H9 (cell line): ENCODE measurements at regions not wholly inside any gene's neighbourhood (a gene's known extent, or its start where the extent isn't known, plus 50 kb on each side); places are given as distances from the start of the nearest gene placed in this dataset.

Experiments used
- DNase-seq: peaks from one replicate; pipeline ENCODE4 v3.0.0-alpha.2; 2017
- H2AFZ ChIP-seq: one replicate; pipeline ENCODE4 v1.6.1; 2013; ENCODE audit warnings: mild to moderate bottlenecking, low read length, control low read depth, moderate library complexity
- H2AK5ac ChIP-seq: 2 replicates; pipeline ENCODE4 v1.6.1; 2013; ENCODE audit warnings: low read length, control low read depth, mixed read lengths; ENCODE audit not compliant: insufficient read length
- H2BK120ac ChIP-seq: one replicate; pipeline ENCODE4 v1.6.1; 2013; ENCODE audit warnings: low read depth, mild to moderate bottlenecking, low read length, control low read depth, inconsistent platforms; ENCODE audit not compliant: poor library complexity, severe bottlenecking
- H2BK12ac ChIP-seq: 2 replicates; pipeline ENCODE4 v1.6.1; 2013; ENCODE audit warnings: low read length, control low read depth, mixed read lengths, low read depth; ENCODE audit not compliant: insufficient read length
- H2BK15ac ChIP-seq: 2 replicates; pipeline ENCODE4 v1.6.1; 2013; ENCODE audit warnings: low read depth, low read length, control low read depth
- H2BK20ac ChIP-seq: one replicate; pipeline ENCODE4 v1.6.1; 2013; ENCODE audit warnings: low read depth, mild to moderate bottlenecking, low read length, control low read depth, inconsistent platforms; ENCODE audit not compliant: poor library complexity, severe bottlenecking
- H2BK5ac ChIP-seq: 2 replicates; pipeline ENCODE4 v1.6.1; 2013; ENCODE audit warnings: low read length, control low read depth, mixed read lengths; ENCODE audit not compliant: insufficient read length
- H3K14ac ChIP-seq: 2 replicates; pipeline ENCODE4 v1.6.1; 2013; ENCODE audit warnings: low read length, control low read depth; ENCODE audit not compliant: insufficient read depth
- H3K18ac ChIP-seq: 2 replicates; pipeline ENCODE4 v1.6.1; 2013; ENCODE audit warnings: low read depth, mild to moderate bottlenecking, mixed read lengths, low read length, control low read depth; ENCODE audit not compliant: insufficient read length
- H3K23ac ChIP-seq: 2 replicates; pipeline ENCODE4 v1.6.1; 2013; ENCODE audit warnings: low read length, control low read depth, mixed read lengths, low read depth; ENCODE audit not compliant: insufficient read length
- H3K23me2 ChIP-seq: 2 replicates; pipeline ENCODE4 v1.6.1; 2013; ENCODE audit warnings: low read depth, mild to moderate bottlenecking, mixed read lengths, low read length, control low read depth; ENCODE audit not compliant: insufficient read length, poor library complexity, severe bottlenecking
- H3K27ac ChIP-seq: 2 replicates; pipeline ENCODE4 v1.5.1; 2013; ENCODE audit warnings: low read length, control low read depth, mixed read lengths, low read depth; ENCODE audit not compliant: insufficient read length
- H3K27me3 ChIP-seq: 2 replicates; pipeline ENCODE4 v1.6.1; 2013; ENCODE audit warnings: low read length, control low read depth, inconsistent platforms; ENCODE audit not compliant: insufficient read depth
- H3K4ac ChIP-seq: 2 replicates; pipeline ENCODE4 v1.6.1; 2013; ENCODE audit warnings: low read depth, mild to moderate bottlenecking, control low read depth, inconsistent platforms, low read length, moderate library complexity
- H3K4me1 ChIP-seq: 2 replicates; pipeline ENCODE4 v1.6.1; 2013; ENCODE audit warnings: low read length, control low read depth, inconsistent platforms; ENCODE audit not compliant: insufficient read depth
- H3K4me2 ChIP-seq: 2 replicates; pipeline ENCODE4 v1.6.1; 2013; ENCODE audit warnings: low read length, control low read depth, mixed read lengths; ENCODE audit not compliant: insufficient read length, insufficient read depth
- H3K56ac ChIP-seq: 2 replicates; pipeline ENCODE4 v1.6.1; 2013; ENCODE audit warnings: low read depth, mild to moderate bottlenecking, mixed read lengths, low read length, control low read depth; ENCODE audit not compliant: insufficient read length
- H3K79me1 ChIP-seq: 2 replicates; pipeline ENCODE4 v1.6.1; 2013; ENCODE audit warnings: low read depth, mild to moderate bottlenecking, moderate library complexity, low read length, control low read depth, inconsistent platforms; ENCODE audit not compliant: insufficient read depth, poor library complexity, severe bottlenecking
- H3K79me2 ChIP-seq: 2 replicates; pipeline ENCODE4 v1.6.1; 2013; ENCODE audit warnings: low read length, control low read depth, inconsistent platforms; ENCODE audit not compliant: insufficient read depth
- H3K9ac ChIP-seq: 2 replicates; pipeline ENCODE4 v1.6.1; 2013; ENCODE audit warnings: low read length, control low read depth, mixed read lengths; ENCODE audit not compliant: insufficient read length; ENCODE audit errors: extremely low read depth
- H3K9me3 ChIP-seq: one replicate; pipeline ENCODE4 v1.6.1; 2013; ENCODE audit warnings: low read depth, low read length, inconsistent platforms; ENCODE audit not compliant: control insufficient read depth
- H3T11ph ChIP-seq: one replicate; pipeline ENCODE4 v1.6.1; 2013; ENCODE audit warnings: mild to moderate bottlenecking, low read length, control low read depth, inconsistent platforms
- H4K20me1 ChIP-seq: one replicate; pipeline ENCODE4 v1.6.1; 2013; ENCODE audit not compliant: control insufficient read depth, insufficient read length, insufficient read depth
- H4K5ac ChIP-seq: 2 replicates; pipeline ENCODE4 v1.6.1; 2013; ENCODE audit warnings: low read depth, mild to moderate bottlenecking, mixed read lengths, low read length, control low read depth; ENCODE audit not compliant: insufficient read length
- H4K8ac ChIP-seq: replicated peaks from 2 replicates; pipeline ENCODE4 v1.6.1; 2013; ENCODE audit warnings: low read length, control low read depth, mixed read lengths, low read depth; ENCODE audit not compliant: insufficient read length
- H4K91ac ChIP-seq: 2 replicates; pipeline ENCODE4 v1.6.1; 2013; ENCODE audit warnings: low read depth, mild to moderate bottlenecking, moderate library complexity, mixed read lengths, low read length, control low read depth; ENCODE audit not compliant: insufficient read length
- H3K27ac Mint-ChIP-seq, 3 experiments: 2 replicates in 2 of 3; 3 replicates in 1 of 3; pipeline ENCODE4 v1.8.0; 2020 to 2021; ENCODE audit warnings: mixed read lengths in 3 of 3, mild to moderate bottlenecking in 1 of 3, moderate library complexity in 1 of 3
- H3K27me3 Mint-ChIP-seq: 2 replicates; pipeline ENCODE4 v1.8.0; 2021; ENCODE audit warnings: low read depth, mild to moderate bottlenecking, moderate library complexity, mixed read lengths
- H3K36me3 Mint-ChIP-seq, 3 experiments: 2 replicates in 2 of 3; 3 replicates in 1 of 3; pipeline ENCODE4 v1.8.0; 2020 to 2021; ENCODE audit warnings: low read depth in 3 of 3, mixed read lengths in 3 of 3; ENCODE audit not compliant: insufficient read depth in 1 of 3
- H3K4me1 Mint-ChIP-seq, 2 experiments: 2 replicates each; pipeline ENCODE4 v1.8.0; 2020; ENCODE audit warnings: mixed read lengths in 2 of 2
- H3K4me3 Mint-ChIP-seq, 2 experiments: 2 replicates in 1 of 2; 3 replicates in 1 of 2; pipeline ENCODE4 v1.8.0; 2020 to 2021; ENCODE audit warnings: mild to moderate bottlenecking in 2 of 2, mixed read lengths in 2 of 2, moderate library complexity in 1 of 2
- H3K9me3 Mint-ChIP-seq, 2 experiments: 2 replicates in 1 of 2; 3 replicates in 1 of 2; pipeline ENCODE4 v1.8.0; 2020; ENCODE audit warnings: mild to moderate bottlenecking in 2 of 2, mixed read lengths in 2 of 2, moderate library complexity in 1 of 2
- CTCF ChIP-seq: fragments of 200-600 bp; sonication (generic); conservative IDR thresholded peaks from 3 replicates; pipeline ENCODE4 v1.8.0; 2021; ENCODE audit warnings: antibody characterized with exemption, mild to moderate bottlenecking
- WGBS: extraction: QIAGEN DNeasy Blood & Tissue Kit; methylation state at CpG from one replicate; pipeline ENCODE4 v1.1.7; 2013; ENCODE audit warnings: missing lambda C conversion rate, low lambda C conversion rate, mixed read lengths; ENCODE audit not compliant: insufficient read length; ENCODE audit errors: extremely low coverage; 5-methylcytosine and 5-hydroxymethylcytosine counted together

GRCh38 chr10:105965141-105965540, 1199.4 kb downstream of the SORCS1 start:
- no peak overlapping the region for H2AK5ac ChIP-seq
- TF ChIP-seq CTCF: no peak
- H4K91ac ChIP-seq: no peak overlapping the region
- H3K9ac ChIP-seq: no peak overlapping the region
- no peaks in the 10 kb centered on the region for H3K27me3 ChIP-seq
- H3K4me2 ChIP-seq: no peak overlapping the region
- no peak overlapping the region for H2BK120ac ChIP-seq
- Mint-ChIP-seq H3K4me1 (peaks cover 0 to 5% of the 10 kb centered on the region in 2 experiments; a peak in 2 of 4 replicates), H3K27ac (no peak overlapping the region), H3K4me3 (no peak overlapping the region), H3K9me3 (no peaks in the 10 kb centered on the region), H3K27me3 (no peaks in the 10 kb centered on the region), H3K36me3 (no peaks in the 10 kb centered on the region)
- no peak overlapping the region for H3K27ac ChIP-seq
- no peak for DNase-seq
- H2BK20ac ChIP-seq: no peak overlapping the region
- H3K23ac ChIP-seq: no peak overlapping the region
- no peak overlapping the region for H3T11ph ChIP-seq
- no peak overlapping the region for H4K5ac ChIP-seq
- no peaks in the 10 kb centered on the region for H3K79me2 ChIP-seq
- no peaks in the 10 kb centered on the region for H4K20me1 ChIP-seq
- no peak overlapping the region for H2BK5ac ChIP-seq
- no peak overlapping the region for H3K56ac ChIP-seq
- H3K18ac ChIP-seq: no peak overlapping the region
- no peak overlapping the region for H2BK15ac ChIP-seq
- H2AFZ ChIP-seq: no peak overlapping the region
- H2BK12ac ChIP-seq: no peak overlapping the region
- no CpG with 5 or more reads among the region's 1 CpG for WGBS
- H3K4me1 ChIP-seq: no peaks in the 10 kb centered on the region; the same call in 1 of the 2 replicates
- H3K79me1 ChIP-seq: no peaks in the 10 kb centered on the region
- H4K8ac ChIP-seq: no peak overlapping the region
- H3K23me2 ChIP-seq: no peaks in the 10 kb centered on the region
- H3K4ac ChIP-seq: no peak overlapping the region
- no peak overlapping the region for H3K14ac ChIP-seq
- no peaks in the 10 kb centered on the region for H3K9me3 ChIP-seq
